ENCODE measurements at regions not wholly inside any gene's neighbourhood (a gene's known extent, or its start where the extent isn't known, plus 50 kb on each side); places are given as distances from the start of the nearest gene placed in this dataset.
"Not testable (repeated sequence)": the region's sequence is repeated elsewhere in the genome, so short reads cannot be mapped to it uniquely, and the experiment has no call there.

DNA sequence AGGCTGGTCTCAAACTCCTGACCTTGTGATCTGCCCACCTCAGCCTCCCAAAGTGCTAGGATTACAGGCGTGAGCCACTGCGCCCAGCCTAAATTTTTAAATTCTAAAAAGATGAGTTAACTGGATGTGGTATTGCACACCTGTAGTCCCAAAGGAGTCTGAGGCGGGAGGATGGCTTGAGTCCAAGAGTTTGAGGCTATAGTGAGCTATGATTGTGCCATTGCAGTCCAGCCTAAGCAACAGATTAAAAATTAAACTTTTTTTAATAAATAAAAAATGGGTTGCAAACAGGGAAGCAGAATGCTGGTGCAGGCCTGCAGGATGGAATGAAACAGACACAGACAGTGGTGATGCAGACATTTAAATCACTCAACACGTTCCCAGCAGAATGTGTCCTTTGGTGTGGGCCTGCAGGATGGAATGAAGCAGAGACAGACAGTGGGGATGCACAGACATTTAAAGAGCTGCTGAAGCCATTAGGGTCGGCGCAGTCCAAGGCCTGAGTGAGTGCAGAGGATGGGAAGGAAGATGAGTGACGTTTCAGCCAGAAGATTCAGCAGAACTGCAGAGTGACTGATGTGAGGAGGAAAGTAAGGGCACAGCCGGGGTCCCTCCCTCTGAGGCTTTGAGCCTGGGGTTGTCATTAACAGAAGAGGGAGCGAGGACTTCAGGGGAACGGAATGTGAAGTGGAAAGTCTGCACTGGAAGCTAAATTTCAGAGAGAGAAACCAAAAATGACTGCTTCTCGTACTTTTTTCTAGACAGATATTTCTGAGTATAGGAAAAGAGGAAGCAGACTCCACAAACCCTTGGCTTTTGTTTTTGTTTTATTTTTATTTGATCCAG, 117.5 kb downstream of the RIN2 start:
- Histone ChIP-seq H3K4me3 (ENCODE audit: low read length) (no peak overlapping the region), H3K4me1 (ENCODE audit: insufficient read depth, low read length) (peaks cover 17% of the 10 kb centered on the region), H3K9me3 (ENCODE audit: low read depth, low read length) (peaks cover 10% of the 10 kb centered on the region)

GRCh38 chr20:19876828-19877460, 118.9 kb downstream of the RIN2 start:
- peaks cover 17% of the 10 kb centered on the region for H3K4me1 ChIP-seq (ENCODE audit: insufficient read depth, low read length)
- H3K27me3 ChIP-seq (ENCODE audit: insufficient read depth, low read length): no peaks in the 10 kb centered on the region
- H3K9me3 ChIP-seq (ENCODE audit: low read depth, low read length): peaks cover 5% of the 10 kb centered on the region
- no peak overlapping the region for H3K4me3 ChIP-seq (ENCODE audit: low read length)

More for the DNA sequence above, 117.5 kb downstream of the RIN2 start:
- no peaks in the 10 kb centered on the region for H3K27me3 ChIP-seq (ENCODE audit: insufficient read depth, low read length)

DNA sequence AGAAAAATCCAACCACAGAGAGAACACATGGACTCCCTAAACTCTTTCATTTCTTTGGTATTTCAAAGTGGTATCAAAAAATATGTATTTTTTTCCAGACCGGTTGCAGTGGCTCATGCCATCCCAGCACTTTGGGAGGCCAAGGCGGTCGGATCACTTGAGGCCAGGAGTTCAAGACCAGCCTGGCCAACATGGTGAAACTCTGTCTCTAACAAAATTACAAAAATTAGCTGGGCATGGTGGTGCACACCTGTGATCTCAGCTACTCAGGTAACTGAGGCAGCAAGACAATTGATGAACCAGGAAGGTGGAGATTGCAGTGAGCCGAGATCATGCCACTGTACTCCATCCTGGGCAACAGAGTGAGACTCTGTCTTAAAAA, 121.8 kb downstream of the RIN2 start:
- H3K27me3 ChIP-seq (ENCODE audit: insufficient read depth, low read length); H3K4me3 ChIP-seq (ENCODE audit: low read length): not testable (repeated sequence)
- peaks cover 22% of the 10 kb centered on the region for H3K4me1 ChIP-seq (ENCODE audit: insufficient read depth, low read length)

GRCh38 chr20:19880256-19881079, 122.4 kb downstream of the RIN2 start:
- peaks cover 25% of the 10 kb centered on the region for H3K4me1 ChIP-seq (ENCODE audit: insufficient read depth, low read length)
- H3K27me3 ChIP-seq (ENCODE audit: insufficient read depth, low read length): no peaks in the 10 kb centered on the region
- no peaks in the 10 kb centered on the region for H3K9me3 ChIP-seq (ENCODE audit: low read depth, low read length)
- H3K4me3 ChIP-seq (ENCODE audit: low read length): no peak overlapping the region

More for the DNA sequence above, 121.8 kb downstream of the RIN2 start:
- H3K9me3 ChIP-seq (ENCODE audit: low read depth, low read length): not testable (repeated sequence)

DNA sequence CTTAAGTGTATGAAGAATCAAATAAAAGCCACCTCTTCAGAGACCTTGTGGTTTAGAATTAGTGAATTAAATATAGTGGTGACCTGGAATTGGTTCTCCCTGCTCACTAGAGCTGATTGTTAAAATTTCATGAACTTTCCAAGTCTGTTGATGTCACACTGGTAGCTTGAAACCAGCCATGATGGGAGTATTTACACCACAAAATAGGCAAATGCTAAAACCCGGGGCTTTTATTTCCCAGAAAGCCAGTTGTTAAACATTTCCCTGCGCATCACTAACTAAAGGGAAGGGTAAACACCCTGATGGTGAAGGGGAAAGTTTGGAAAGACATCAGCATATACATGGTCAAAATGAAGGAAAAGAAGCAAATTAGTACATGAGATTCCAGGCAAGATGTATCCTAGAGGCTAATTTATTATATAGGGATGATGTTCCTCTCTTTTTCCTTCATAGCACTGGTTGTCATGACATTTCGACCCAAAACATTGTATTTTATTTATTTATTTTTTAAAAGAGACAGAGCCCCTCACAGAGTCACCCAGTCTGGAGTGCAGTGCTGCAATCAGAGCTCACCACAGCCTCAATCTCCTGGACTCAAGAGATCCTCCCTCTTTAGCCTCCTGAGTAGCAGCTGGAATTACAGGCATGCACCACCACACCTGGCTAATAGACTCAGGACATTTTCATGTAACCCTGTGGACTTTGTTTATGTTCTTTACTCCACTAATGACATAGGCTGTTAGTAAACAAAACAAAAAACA, 123.2 kb downstream of the RIN2 start:
- Histone ChIP-seq H3K9me3 (ENCODE audit: low read depth, low read length) (no peaks in the 10 kb centered on the region), H3K4me3 (ENCODE audit: low read length) (no peak overlapping the region), H3K4me1 (ENCODE audit: insufficient read depth, low read length) (peaks cover 24% of the 10 kb centered on the region), H3K27me3 (ENCODE audit: insufficient read depth, low read length) (no peaks in the 10 kb centered on the region)

DNA sequence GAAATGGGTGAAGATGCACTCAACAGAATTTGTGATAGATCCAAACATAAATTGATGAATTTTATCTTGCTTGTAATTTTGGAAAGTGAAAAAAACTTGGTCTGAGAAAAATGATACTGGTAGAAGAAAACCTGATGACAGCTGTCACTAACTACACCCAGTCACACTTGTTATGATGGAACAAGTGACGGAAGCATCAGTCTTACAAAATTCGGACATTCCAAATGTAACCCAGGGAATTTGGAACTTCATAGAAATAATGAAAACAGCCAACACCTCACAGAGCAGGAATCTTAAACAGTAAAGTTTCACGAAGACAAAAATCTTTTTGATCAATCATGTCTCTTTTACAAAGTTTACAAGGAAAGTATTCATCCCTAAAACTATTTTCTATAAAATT, 123.9 kb downstream of the RIN2 start:
- H3K9me3 ChIP-seq (ENCODE audit: low read depth, low read length): no peaks in the 10 kb centered on the region

DNA sequence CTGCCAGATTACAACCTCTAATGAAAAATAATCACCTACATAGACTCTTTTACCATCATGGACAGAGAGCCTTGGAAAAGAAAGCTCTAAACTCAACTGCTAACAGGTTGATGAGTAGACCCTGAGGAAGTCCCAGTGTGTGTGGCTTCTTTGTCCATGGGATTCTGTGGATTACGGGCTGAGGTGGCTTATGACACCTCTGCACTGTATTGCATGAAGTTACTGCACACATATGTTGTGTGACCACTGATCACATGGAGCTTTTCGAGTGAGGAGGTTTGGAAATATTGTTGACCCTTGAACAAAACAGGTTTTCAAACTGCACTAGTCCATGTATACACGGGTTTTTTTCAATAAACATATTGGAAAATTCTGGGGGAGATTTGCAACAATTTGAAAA, 124.4 kb downstream of the RIN2 start:
- Histone ChIP-seq H3K9me3 (ENCODE audit: low read depth, low read length) (no peaks in the 10 kb centered on the region), H3K27me3 (ENCODE audit: insufficient read depth, low read length) (no peaks in the 10 kb centered on the region), H3K4me1 (ENCODE audit: insufficient read depth, low read length) (peaks cover 21% of the 10 kb centered on the region), H3K4me3 (ENCODE audit: low read length) (no peak overlapping the region)

More for the DNA sequence above, 123.9 kb downstream of the RIN2 start:
- H3K4me1 ChIP-seq (ENCODE audit: insufficient read depth, low read length): peaks cover 22% of the 10 kb centered on the region
- H3K4me3 ChIP-seq (ENCODE audit: low read length): no peak overlapping the region
- no peaks in the 10 kb centered on the region for H3K27me3 ChIP-seq (ENCODE audit: insufficient read depth, low read length)

- no peaks in the 10 kb centered on the region for H3K27me3 ChIP-seq (ENCODE audit: insufficient read depth, low read length)
- peaks cover 21% of the 10 kb centered on the region for H3K4me1 ChIP-seq (ENCODE audit: insufficient read depth, low read length)
- H3K4me3 ChIP-seq (ENCODE audit: low read length): no peak overlapping the region
- no peaks in the 10 kb centered on the region for H3K9me3 ChIP-seq (ENCODE audit: low read depth, low read length)
These were observed 125.4 kb downstream of the RIN2 start for GRCh38 chr20:19883501-19883900.

DNA sequence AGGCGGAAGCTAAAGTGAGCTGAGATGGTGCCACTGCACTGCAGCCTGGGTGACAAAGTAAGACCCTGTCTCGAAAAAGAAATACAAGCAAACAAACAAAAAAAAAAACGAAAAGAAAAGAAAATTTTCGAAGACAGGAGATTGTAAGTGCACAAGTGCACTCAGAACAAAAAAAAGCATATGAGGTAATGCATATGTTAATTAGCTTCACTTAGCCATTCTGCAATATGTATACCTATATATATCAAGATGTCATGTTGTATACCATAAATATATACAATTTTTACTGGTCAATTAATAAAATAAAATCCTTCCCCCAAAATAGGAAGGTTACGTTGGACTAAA, 127.5 kb downstream of the RIN2 start:
- Histone ChIP-seq H3K4me3 (ENCODE audit: low read length) (no peak overlapping the region), H3K4me1 (ENCODE audit: insufficient read depth, low read length) (peaks cover 23% of the 10 kb centered on the region), H3K9me3 (ENCODE audit: low read depth, low read length) (no peaks in the 10 kb centered on the region), H3K27me3 (ENCODE audit: insufficient read depth, low read length) (peaks cover 7% of the 10 kb centered on the region)

DNA sequence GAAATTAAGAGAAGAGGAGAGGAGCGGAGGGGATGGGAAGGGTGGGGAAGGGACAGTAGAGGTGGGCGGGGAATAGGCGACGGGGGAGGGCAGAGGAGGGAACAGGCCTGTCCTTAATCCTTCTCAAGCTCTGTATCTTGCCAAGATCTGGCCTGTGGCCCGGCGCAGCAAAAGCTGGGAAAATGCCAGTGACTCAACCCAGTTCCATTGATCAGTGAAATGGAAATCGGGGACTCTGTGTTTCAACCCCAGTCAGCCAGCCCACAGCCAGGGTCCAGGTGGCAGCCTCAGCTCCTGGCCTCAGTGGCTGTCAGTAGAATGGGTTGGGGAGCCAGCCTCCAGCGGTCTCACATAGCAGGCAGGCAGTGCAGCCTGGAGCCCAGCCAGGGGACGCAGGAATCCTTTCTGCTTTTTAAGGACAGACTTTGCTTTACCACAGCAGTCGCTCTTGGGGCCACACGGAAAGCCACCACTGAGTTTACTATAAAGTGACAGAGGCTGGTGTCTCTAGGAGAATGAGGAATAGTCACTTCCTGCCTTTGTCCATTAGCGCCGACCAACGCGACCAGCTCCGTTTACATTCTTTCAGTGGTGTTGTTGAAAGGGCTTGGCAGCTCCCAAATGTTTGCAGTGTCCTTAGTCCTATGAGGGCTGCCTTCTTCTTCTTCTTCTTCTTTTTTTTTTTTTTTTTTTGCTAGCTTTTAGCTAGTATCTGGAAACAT, 128.0 kb downstream of the RIN2 start:
- peaks cover 7% of the 10 kb centered on the region for H3K27me3 ChIP-seq (ENCODE audit: insufficient read depth, low read length)
- H3K4me3 ChIP-seq (ENCODE audit: low read length): no peak overlapping the region
- no peaks in the 10 kb centered on the region for H3K9me3 ChIP-seq (ENCODE audit: low read depth, low read length)
- H3K4me1 ChIP-seq (ENCODE audit: insufficient read depth, low read length): peaks cover 23% of the 10 kb centered on the region

GRCh38 chr20:19886661-19887288, 128.7 kb downstream of the RIN2 start:
- Histone ChIP-seq H3K4me3 (ENCODE audit: low read length) (no peak overlapping the region), H3K4me1 (ENCODE audit: insufficient read depth, low read length) (peaks cover 23% of the 10 kb centered on the region), H3K27me3 (ENCODE audit: insufficient read depth, low read length) (peaks cover 7% of the 10 kb centered on the region), H3K9me3 (ENCODE audit: low read depth, low read length) (no peaks in the 10 kb centered on the region)

DNA sequence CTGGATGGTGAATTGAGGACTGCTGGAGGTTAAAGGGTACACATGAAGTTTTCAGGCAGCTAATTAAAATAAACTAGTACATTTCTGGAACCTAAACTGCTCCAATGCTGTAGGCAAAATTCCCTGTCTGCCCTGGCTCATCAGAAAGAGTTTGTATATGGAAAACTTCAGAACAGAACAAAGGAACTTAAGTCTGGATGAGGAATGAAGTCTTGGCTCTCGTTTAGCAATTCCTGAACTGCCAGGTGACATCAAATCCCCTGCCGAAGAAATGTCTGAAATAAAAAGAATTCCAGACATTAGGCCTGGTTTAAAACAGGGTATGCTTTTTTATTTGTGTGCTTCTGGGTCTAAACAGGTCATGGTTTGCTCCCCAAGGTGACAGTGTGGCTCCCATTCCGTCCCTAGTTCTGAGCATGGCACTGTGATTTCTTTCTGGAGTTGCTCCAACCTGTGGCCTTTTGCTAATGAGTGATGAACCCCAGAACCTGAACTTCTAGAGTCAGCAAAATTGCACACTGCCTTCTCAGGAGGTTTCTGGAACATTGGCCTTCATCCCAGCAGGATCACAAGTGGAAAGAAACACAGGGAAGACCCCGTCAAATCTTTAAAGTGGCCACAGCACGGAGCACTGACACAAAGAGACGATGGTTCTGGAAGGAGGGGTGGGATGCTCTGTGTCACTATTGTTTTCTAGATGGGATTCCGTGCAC, 129.4 kb upstream of the NAA20 start:
- Histone ChIP-seq H3K4me3 (ENCODE audit: low read length) (no peak overlapping the region), H3K27me3 (ENCODE audit: insufficient read depth, low read length) (peaks cover 7% of the 10 kb centered on the region), H3K9me3 (ENCODE audit: low read depth, low read length) (no peaks in the 10 kb centered on the region), H3K4me1 (ENCODE audit: insufficient read depth, low read length) (peaks cover 23% of the 10 kb centered on the region)

GRCh38 chr20:19888269-19888671, 128.9 kb upstream of the NAA20 start:
- Histone ChIP-seq H3K4me3 (ENCODE audit: low read length) (no peak overlapping the region), H3K9me3 (ENCODE audit: low read depth, low read length) (no peaks in the 10 kb centered on the region), H3K4me1 (ENCODE audit: insufficient read depth, low read length) (peaks cover 23% of the 10 kb centered on the region), H3K27me3 (ENCODE audit: insufficient read depth, low read length) (peaks cover 7% of the 10 kb centered on the region)

Data from mononuclear cell (primary cell).